ENCODE measurements at regions not wholly inside any gene's neighbourhood (a gene's known extent, or its start where the extent isn't known, plus 50 kb on each side); places are given as distances from the start of the nearest gene placed in this dataset.

DNA sequence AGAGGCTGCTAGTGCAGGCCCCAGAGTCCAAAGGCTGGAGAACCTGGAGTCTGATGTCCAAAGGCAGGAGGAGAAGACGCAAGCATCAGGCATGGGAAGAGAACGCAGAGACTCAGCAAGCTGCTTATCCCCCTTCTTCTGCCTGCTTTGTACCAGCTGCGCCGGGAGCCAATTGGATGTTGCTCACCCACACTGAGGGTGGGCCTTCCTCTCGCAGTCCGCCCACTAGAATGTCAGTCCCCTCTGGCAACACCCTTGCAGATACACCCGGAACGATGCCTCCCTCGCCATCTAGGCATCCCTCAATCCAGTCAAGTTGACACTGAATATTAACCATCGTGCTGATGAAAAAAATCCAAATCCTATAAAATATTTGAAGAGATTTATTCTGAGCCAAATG lies 141.6 kb downstream of the TWIST2 start:
- Histone ChIP-seq H3K27me3 (ENCODE audit: insufficient read depth, low read depth) (no peaks in the 10 kb centered on the region), H3K4me1 (ENCODE audit: low read depth, poor library complexity, severe bottlenecking) (no peaks in the 10 kb centered on the region), H3K4me2 (no peak overlapping the region), H3K9ac (no peak overlapping the region), H3K79me2 (ENCODE audit: insufficient read depth, low read depth) (no peaks in the 10 kb centered on the region), H3K36me3 (ENCODE audit: insufficient read depth) (no peaks in the 10 kb centered on the region), H3K27ac (no peak overlapping the region), H3K4me3 (IDR thresholded peaks at IDR 0.05; ENCODE audit: insufficient read depth, low read depth, low read length) (no peak overlapping the region), H2AFZ (ENCODE audit: low read depth) (no peak overlapping the region), H4K20me1 (ENCODE audit: insufficient read depth) (no peaks in the 10 kb centered on the region)
- no peak for TF ChIP-seq CTCF (conservative IDR thresholded peaks at IDR 0.05; ENCODE audit: low read depth, low read length)

- Histone ChIP-seq H3K4me1 (ENCODE audit: low read depth, poor library complexity, severe bottlenecking) (no peaks in the 10 kb centered on the region), H3K27ac (no peak overlapping the region), H4K20me1 (ENCODE audit: insufficient read depth) (no peaks in the 10 kb centered on the region), H3K4me2 (no peak overlapping the region), H3K79me2 (ENCODE audit: insufficient read depth, low read depth) (no peaks in the 10 kb centered on the region), H3K9ac (no peak overlapping the region), H3K27me3 (ENCODE audit: insufficient read depth, low read depth) (no peaks in the 10 kb centered on the region; the same call in 1 of the 2 replicates), H2AFZ (ENCODE audit: low read depth) (no peak overlapping the region), H3K36me3 (ENCODE audit: insufficient read depth) (no peaks in the 10 kb centered on the region), H3K4me3 (IDR thresholded peaks at IDR 0.05; ENCODE audit: insufficient read depth, low read depth, low read length) (no peak overlapping the region)
- no peak for TF ChIP-seq CTCF (conservative IDR thresholded peaks at IDR 0.05; ENCODE audit: low read depth, low read length)
These were observed 146.5 kb downstream of the TWIST2 start for GRCh38 chr2:238994432-238994831.

GRCh38 chr2:238994876-238995275 lies 147.0 kb downstream of the TWIST2 start:
- Histone ChIP-seq H3K79me2 (ENCODE audit: insufficient read depth, low read depth) (no peaks in the 10 kb centered on the region), H4K20me1 (ENCODE audit: insufficient read depth) (no peaks in the 10 kb centered on the region), H3K27me3 (ENCODE audit: insufficient read depth, low read depth) (no peaks in the 10 kb centered on the region; the same call in 1 of the 2 replicates), H3K36me3 (ENCODE audit: insufficient read depth) (no peaks in the 10 kb centered on the region), H3K4me2 (no peak overlapping the region), H2AFZ (ENCODE audit: low read depth) (no peak overlapping the region), H3K4me3 (IDR thresholded peaks at IDR 0.05; ENCODE audit: insufficient read depth, low read depth, low read length) (no peak overlapping the region), H3K27ac (no peak overlapping the region), H3K4me1 (ENCODE audit: low read depth, poor library complexity, severe bottlenecking) (no peaks in the 10 kb centered on the region), H3K9ac (no peak overlapping the region)
- no peak for TF ChIP-seq CTCF (conservative IDR thresholded peaks at IDR 0.05; ENCODE audit: low read depth, low read length)

- Histone ChIP-seq H3K4me1 (ENCODE audit: low read depth, poor library complexity, severe bottlenecking) (no peaks in the 10 kb centered on the region), H3K27ac (no peak overlapping the region), H3K9ac (no peak overlapping the region), H4K20me1 (ENCODE audit: insufficient read depth) (no peaks in the 10 kb centered on the region), H3K36me3 (ENCODE audit: insufficient read depth) (no peaks in the 10 kb centered on the region), H3K79me2 (ENCODE audit: insufficient read depth, low read depth) (no peaks in the 10 kb centered on the region), H3K27me3 (ENCODE audit: insufficient read depth, low read depth) (no peaks in the 10 kb centered on the region; the same call in 1 of the 2 replicates), H2AFZ (ENCODE audit: low read depth) (no peak overlapping the region), H3K4me2 (no peak overlapping the region), H3K4me3 (IDR thresholded peaks at IDR 0.05; ENCODE audit: insufficient read depth, low read depth, low read length) (no peak overlapping the region)
- TF ChIP-seq CTCF (conservative IDR thresholded peaks at IDR 0.05; ENCODE audit: low read depth, low read length) = no peak
These were observed 147.7 kb downstream of the TWIST2 start for GRCh38 chr2:238995634-238996033.
